Ishikawa (cell line): ENCODE measurements at regions not wholly inside any gene's neighbourhood (a gene's known extent, or its start where the extent isn't known, plus 50 kb on each side); places are given as distances from the start of the nearest gene placed in this dataset.

Experiments used
- CEBPB ChIP-seq: IDR thresholded peaks from 2 replicates; pipeline ENCODE4 v1.6.1; 2012
- CREB1 ChIP-seq: IDR thresholded peaks from 2 replicates; pipeline ENCODE4 v1.6.1; 2012; ENCODE audit warnings: low read depth
- EGR1 ChIP-seq: IDR thresholded peaks from 2 replicates; pipeline ENCODE4 v1.6.1; 2012
- EP300 ChIP-seq: IDR thresholded peaks from 2 replicates; pipeline ENCODE4 v1.6.1; 2012; ENCODE audit warnings: borderline replicate concordance
- FOXM1 ChIP-seq: IDR thresholded peaks from 2 replicates; pipeline ENCODE4 v1.6.1; 2012; ENCODE audit warnings: low read depth, borderline replicate concordance
- NFIC ChIP-seq: IDR thresholded peaks from 2 replicates; pipeline ENCODE4 v1.6.1; 2012
- RAD21 ChIP-seq: IDR thresholded peaks from 2 replicates; pipeline ENCODE4 v1.6.1; 2012; ENCODE audit warnings: low read depth
- TAF1 ChIP-seq: IDR thresholded peaks from 2 replicates; pipeline ENCODE4 v1.6.1; 2012; ENCODE audit warnings: low read depth, mild to moderate bottlenecking
- TCF12 ChIP-seq: IDR thresholded peaks from 2 replicates; pipeline ENCODE4 v1.6.1; 2012; ENCODE audit warnings: low read depth
- TEAD4 ChIP-seq: IDR thresholded peaks from 2 replicates; pipeline ENCODE4 v1.6.1; 2012
- YY1 ChIP-seq: IDR thresholded peaks from 2 replicates; pipeline ENCODE4 v1.6.1; 2012; ENCODE audit warnings: low read depth
- ZBTB7A ChIP-seq: IDR thresholded peaks from 2 replicates; pipeline ENCODE4 v1.6.1; 2012; ENCODE audit warnings: low read depth
- TF ChIP-seq, protein P1 (sequence below): IDR thresholded peaks from 2 replicates; pipeline ENCODE4 v1.6.1; 2012
- TF ChIP-seq, protein P2 (sequence below): IDR thresholded peaks from 2 replicates; pipeline ENCODE4 v1.6.1; 2012; ENCODE audit warnings: low read depth, mild to moderate bottlenecking
- TF ChIP-seq, protein P3 (sequence below): IDR thresholded peaks from 2 replicates; pipeline ENCODE4 v1.6.1; 2012

DNA sequence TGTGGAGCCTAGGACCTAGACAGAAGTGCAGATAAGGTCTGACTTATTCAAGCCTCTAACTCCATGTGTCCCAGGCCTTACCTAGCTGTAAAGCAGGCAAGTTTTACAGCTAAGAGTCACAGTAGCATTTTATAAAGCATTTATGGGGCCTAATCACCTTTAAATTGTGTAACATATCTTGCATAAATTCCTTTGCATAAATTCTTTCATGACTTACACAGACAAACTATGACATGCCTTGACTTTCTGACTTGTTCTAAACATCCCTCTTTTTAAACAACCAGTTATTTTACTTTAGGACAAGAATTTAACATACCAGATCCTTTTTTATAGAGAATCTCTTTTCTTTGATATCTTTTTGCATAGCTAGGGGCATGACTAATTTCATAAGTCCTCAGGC is 1257.8 kb upstream of the NRXN1 start:
- no peak for TF ChIP-seq EGR1
- TF ChIP-seq, protein P1, sequence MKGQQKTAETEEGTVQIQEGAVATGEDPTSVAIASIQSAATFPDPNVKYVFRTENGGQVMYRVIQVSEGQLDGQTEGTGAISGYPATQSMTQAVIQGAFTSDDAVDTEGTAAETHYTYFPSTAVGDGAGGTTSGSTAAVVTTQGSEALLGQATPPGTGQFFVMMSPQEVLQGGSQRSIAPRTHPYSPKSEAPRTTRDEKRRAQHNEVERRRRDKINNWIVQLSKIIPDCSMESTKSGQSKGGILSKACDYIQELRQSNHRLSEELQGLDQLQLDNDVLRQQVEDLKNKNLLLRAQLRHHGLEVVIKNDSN = no peak

GRCh38 chr2:52288596-52288995 is 1256.7 kb upstream of the NRXN1 start:
- TF ChIP-seq, protein P2, sequence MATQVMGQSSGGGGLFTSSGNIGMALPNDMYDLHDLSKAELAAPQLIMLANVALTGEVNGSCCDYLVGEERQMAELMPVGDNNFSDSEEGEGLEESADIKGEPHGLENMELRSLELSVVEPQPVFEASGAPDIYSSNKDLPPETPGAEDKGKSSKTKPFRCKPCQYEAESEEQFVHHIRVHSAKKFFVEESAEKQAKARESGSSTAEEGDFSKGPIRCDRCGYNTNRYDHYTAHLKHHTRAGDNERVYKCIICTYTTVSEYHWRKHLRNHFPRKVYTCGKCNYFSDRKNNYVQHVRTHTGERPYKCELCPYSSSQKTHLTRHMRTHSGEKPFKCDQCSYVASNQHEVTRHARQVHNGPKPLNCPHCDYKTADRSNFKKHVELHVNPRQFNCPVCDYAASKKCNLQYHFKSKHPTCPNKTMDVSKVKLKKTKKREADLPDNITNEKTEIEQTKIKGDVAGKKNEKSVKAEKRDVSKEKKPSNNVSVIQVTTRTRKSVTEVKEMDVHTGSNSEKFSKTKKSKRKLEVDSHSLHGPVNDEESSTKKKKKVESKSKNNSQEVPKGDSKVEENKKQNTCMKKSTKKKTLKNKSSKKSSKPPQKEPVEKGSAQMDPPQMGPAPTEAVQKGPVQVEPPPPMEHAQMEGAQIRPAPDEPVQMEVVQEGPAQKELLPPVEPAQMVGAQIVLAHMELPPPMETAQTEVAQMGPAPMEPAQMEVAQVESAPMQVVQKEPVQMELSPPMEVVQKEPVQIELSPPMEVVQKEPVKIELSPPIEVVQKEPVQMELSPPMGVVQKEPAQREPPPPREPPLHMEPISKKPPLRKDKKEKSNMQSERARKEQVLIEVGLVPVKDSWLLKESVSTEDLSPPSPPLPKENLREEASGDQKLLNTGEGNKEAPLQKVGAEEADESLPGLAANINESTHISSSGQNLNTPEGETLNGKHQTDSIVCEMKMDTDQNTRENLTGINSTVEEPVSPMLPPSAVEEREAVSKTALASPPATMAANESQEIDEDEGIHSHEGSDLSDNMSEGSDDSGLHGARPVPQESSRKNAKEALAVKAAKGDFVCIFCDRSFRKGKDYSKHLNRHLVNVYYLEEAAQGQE = no peak
- no peak for TF ChIP-seq TCF12
- TF ChIP-seq, protein P3, sequence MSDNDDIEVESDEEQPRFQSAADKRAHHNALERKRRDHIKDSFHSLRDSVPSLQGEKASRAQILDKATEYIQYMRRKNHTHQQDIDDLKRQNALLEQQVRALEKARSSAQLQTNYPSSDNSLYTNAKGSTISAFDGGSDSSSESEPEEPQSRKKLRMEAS = no peak
- TF ChIP-seq CEBPB = no peak
- no peak for TF ChIP-seq YY1
- no peak for TF ChIP-seq EGR1
- no peak for TF ChIP-seq CREB1
- no peak for TF ChIP-seq RAD21
- TF ChIP-seq FOXM1 = no peak
- TF ChIP-seq, protein P1 = no peak
- no peak for TF ChIP-seq TEAD4
- no peak for TF ChIP-seq TAF1
- TF ChIP-seq NFIC = no peak

DNA sequence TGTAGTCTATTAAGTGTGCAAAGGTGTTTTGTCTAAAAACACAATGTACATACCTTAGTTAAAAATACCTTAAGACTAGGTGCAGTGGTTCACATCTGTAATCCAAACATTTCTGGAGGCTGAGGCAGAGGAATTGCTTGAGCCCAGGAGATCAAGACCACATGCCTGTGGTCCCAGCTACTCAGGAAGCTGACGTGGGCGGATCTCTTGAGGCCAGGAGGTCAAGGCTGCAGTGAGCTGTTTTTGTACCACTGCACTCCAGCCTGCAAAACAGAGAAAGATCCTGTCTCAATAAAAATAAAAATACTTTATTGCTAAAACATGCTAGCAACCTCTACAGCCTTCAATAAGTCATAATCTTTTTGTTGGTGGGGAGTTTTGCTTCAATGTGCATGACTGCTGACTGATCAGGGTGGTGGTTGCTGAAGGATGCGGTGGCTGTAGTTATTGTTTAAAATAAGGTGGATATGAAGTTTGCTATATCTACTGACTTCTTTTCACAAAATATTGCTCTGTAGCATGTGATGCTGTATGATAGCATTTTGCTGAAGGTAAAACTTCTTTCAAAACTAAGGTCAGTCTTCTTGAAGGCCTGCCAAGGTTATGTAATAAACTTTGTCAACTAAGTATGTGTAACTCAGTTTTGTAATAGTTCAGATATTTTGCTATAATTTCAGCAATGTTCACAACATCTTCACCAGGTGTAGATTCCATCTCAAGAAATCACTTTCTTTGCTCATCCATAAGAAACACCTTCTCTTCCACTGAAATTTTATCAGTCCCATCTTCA is 1238.0 kb upstream of the NRXN1 start:
- TF ChIP-seq TAF1 = no peak
- TF ChIP-seq TEAD4 = no peak
- no peak for TF ChIP-seq NFIC
- TF ChIP-seq EGR1 = no peak
- no peak for TF ChIP-seq FOXM1
- TF ChIP-seq ZBTB7A = no peak
- no peak for TF ChIP-seq CREB1
- TF ChIP-seq, protein P2 = no peak
- TF ChIP-seq RAD21 = no peak
- TF ChIP-seq, protein P3 = no peak
- no peak for TF ChIP-seq CEBPB
- TF ChIP-seq, protein P1 = no peak
- TF ChIP-seq TCF12 = no peak
- no peak for TF ChIP-seq EP300
- no peak for TF ChIP-seq YY1

GRCh38 chr2:52264911-52265310 is 1233.0 kb upstream of the NRXN1 start:
- TF ChIP-seq TCF12 (no peak), EGR1 (no peak), TEAD4 (no peak), RAD21 (no peak)
- TF ChIP-seq, protein P3 = no peak

GRCh38 chr2:52264488-52264887 is 1232.6 kb upstream of the NRXN1 start:
- TF ChIP-seq YY1 (no peak), NFIC (no peak), FOXM1 (no peak), TEAD4 (no peak), CEBPB (no peak), RAD21 (no peak), EP300 (no peak)
- TF ChIP-seq, protein P1 = no peak
- TF ChIP-seq, protein P2 = no peak
